GM18505 (cell line): ENCODE measurements at regions not wholly inside any gene's neighbourhood (a gene's known extent, or its start where the extent isn't known, plus 50 kb on each side); places are given as distances from the start of the nearest gene placed in this dataset.

Experiments
- ATAC-seq: cut with Tn5 transposase; IDR thresholded peaks from one replicate; pipeline ENCODE4 v1.9.1; 2021; ENCODE audit not compliant: unreplicated experiment
- POLR2A ChIP-seq: IDR thresholded peaks from 4 replicates; pipeline ENCODE4 v1.6.1; 2011; ENCODE audit warnings: borderline replicate concordance; ENCODE audit not compliant: insufficient read depth, insufficient read length; ENCODE audit errors: extremely low read depth

GRCh38 chr7:10889266-10889898 lies 84.3 kb upstream of the PHF14 start:
- ATAC-seq = peak; percentile 90
- TF ChIP-seq POLR2A = no peak

- TF ChIP-seq POLR2A = no peak
- no peak for ATAC-seq
Observed at GRCh38 chr7:10908600-10908999, 65.1 kb upstream of the PHF14 start.

- no peak for ATAC-seq
- TF ChIP-seq POLR2A = no peak
Observed at GRCh38 chr7:10910447-10910846, 63.2 kb upstream of the PHF14 start.

DNA sequence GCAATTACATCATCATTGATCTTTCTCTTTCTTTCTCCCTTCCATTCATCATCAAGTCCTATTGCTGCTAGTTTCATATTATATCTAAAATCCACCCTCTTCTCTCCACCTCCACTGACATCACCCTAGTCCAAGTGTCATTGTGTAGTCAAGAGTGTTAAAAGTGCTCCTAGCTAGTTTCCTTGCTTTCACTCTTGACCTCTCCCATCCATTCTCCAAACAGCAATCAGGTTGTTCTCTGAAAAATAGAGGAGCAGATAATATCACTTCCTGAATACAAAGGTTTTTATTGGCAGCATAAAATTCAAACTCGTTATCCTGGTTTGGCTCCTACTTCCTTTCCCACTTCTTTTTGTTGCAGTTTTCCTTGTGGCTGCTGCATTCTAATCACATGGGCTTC lies 61.6 kb upstream of the PHF14 start:
- no peak for TF ChIP-seq POLR2A
- no peak for ATAC-seq

GRCh38 chr7:10913457-10913856 lies 60.2 kb upstream of the PHF14 start:
- TF ChIP-seq POLR2A = no peak
- ATAC-seq = no peak

- ATAC-seq = no peak
- no peak for TF ChIP-seq POLR2A
Observed at GRCh38 chr7:10918093-10918590, 55.5 kb upstream of the PHF14 start.

DNA sequence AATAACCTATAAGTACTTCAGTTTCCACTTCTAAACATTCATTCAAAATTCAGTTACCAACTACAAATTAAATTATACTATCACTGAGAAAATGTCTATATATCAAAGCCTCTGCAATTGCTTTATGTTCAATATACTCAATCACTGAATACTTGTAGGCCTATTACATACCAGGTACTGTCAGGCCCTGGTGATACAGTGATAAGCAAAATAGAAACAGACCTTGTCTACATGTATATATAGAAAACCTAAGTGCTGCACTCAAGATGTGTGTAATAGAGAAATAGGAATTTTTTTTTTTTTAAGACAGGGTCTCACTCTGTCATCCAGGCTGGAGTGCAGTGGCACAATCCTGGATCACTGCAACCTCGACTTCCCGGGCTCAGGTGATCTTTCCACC lies 53.7 kb upstream of the PHF14 start:
- no peak for TF ChIP-seq POLR2A
- ATAC-seq = no peak
